OCI-LY1 (cell line): ENCODE measurements at regions not wholly inside any gene's neighbourhood (a gene's known extent, or its start where the extent isn't known, plus 50 kb on each side); places are given as distances from the start of the nearest gene placed in this dataset.

Experiments used
- H2AFZ ChIP-seq: fragments of 200-600 bp; sonication (generic), shearing (Covaris generic); 2 replicates; pipeline ENCODE4 v1.6.0; 2014; ENCODE audit warnings: antibody characterized with exemption, mild to moderate bottlenecking, low read length
- H3F3A ChIP-seq: fragments of 200-600 bp; sonication (generic), shearing (Covaris generic); 2 replicates; pipeline ENCODE4 v1.6.0; 2014; ENCODE audit warnings: mild to moderate bottlenecking, antibody characterized with exemption, low read length, moderate library complexity; ENCODE audit not compliant: insufficient read depth
- H3K27ac ChIP-seq: fragments of 200-600 bp; sonication (generic); 2 replicates; pipeline ENCODE4 v1.5.1; 2014; ENCODE audit warnings: low read length, mixed run types, mild to moderate bottlenecking, low read depth; ENCODE audit not compliant: poor library complexity, severe bottlenecking
- H3K27me3 ChIP-seq: fragments of 200-600 bp; sonication (generic); 2 replicates; pipeline ENCODE4 v1.6.0; 2014; ENCODE audit warnings: antibody characterized with exemption, mild to moderate bottlenecking, low read length, moderate library complexity; ENCODE audit not compliant: insufficient read depth
- H3K36me3 ChIP-seq: fragments of 200-600 bp; sonication (generic); 2 replicates; pipeline ENCODE4 v1.6.1; 2014; ENCODE audit warnings: mild to moderate bottlenecking, antibody characterized with exemption, low read length, moderate library complexity, mixed read lengths; ENCODE audit not compliant: insufficient read depth
- H3K4me1 ChIP-seq: fragments of 200-600 bp; sonication (generic); 2 replicates; pipeline ENCODE4 v1.5.1; 2014; ENCODE audit warnings: mild to moderate bottlenecking, low read length, moderate library complexity; ENCODE audit not compliant: insufficient read depth, severe bottlenecking
- H3K4me2 ChIP-seq: fragments of 200-600 bp; sonication (generic), shearing (Covaris generic); 2 replicates; pipeline ENCODE4 v1.6.1; 2014; ENCODE audit warnings: low read length
- H3K4me3 ChIP-seq: fragments of 200-600 bp; sonication (generic); 2 replicates; pipeline ENCODE4 v1.5.1; 2014; ENCODE audit warnings: low read length, low read depth, mild to moderate bottlenecking, mixed read lengths; ENCODE audit not compliant: poor library complexity, severe bottlenecking
- H3K79me2 ChIP-seq: fragments of 200-600 bp; shearing (Covaris generic); 2 replicates; pipeline ENCODE4 v1.6.1; 2016; ENCODE audit warnings: mixed run types, low read length, mixed read lengths; ENCODE audit not compliant: insufficient read depth
- H3K9ac ChIP-seq: fragments of 200-600 bp; sonication (generic), shearing (Covaris generic); 2 replicates; pipeline ENCODE4 v1.6.1; 2014; ENCODE audit warnings: mild to moderate bottlenecking, low read length, mixed read lengths
- H3K9me2 ChIP-seq: fragments of 200-600 bp; sonication (generic), shearing (Covaris generic); 2 replicates; pipeline ENCODE4 v1.6.1; 2014; ENCODE audit warnings: low read depth, mild to moderate bottlenecking, low read length, mixed read lengths
- H3K9me3 ChIP-seq: fragments of 200-600 bp; shearing (Covaris generic); 2 replicates; pipeline ENCODE4 v1.6.1; 2014; ENCODE audit warnings: low read length, mixed read lengths
- H4K20me1 ChIP-seq: fragments of 200-600 bp; sonication (generic), shearing (Covaris generic); 2 replicates; pipeline ENCODE4 v1.6.0; 2016; ENCODE audit warnings: mild to moderate bottlenecking, low read length; ENCODE audit not compliant: insufficient read depth
- EZH2 ChIP-seq: fragments of 200-600 bp; sonication (generic), shearing (Covaris generic); IDR thresholded peaks from 2 replicates; pipeline ENCODE4 v1.8.0; 2017; ENCODE audit warnings: borderline replicate concordance, mixed run types, mild to moderate bottlenecking, antibody characterized with exemption, low read length, moderate library complexity, mixed read lengths
- TF ChIP-seq, protein P1 (sequence below): fragments of 200-600 bp; sonication (generic), shearing (Covaris generic); IDR thresholded peaks from 2 replicates; pipeline ENCODE4 v1.5.1; 2017; ENCODE audit warnings: mild to moderate bottlenecking, antibody characterized with exemption, low read length, moderate library complexity, mixed read lengths

DNA sequence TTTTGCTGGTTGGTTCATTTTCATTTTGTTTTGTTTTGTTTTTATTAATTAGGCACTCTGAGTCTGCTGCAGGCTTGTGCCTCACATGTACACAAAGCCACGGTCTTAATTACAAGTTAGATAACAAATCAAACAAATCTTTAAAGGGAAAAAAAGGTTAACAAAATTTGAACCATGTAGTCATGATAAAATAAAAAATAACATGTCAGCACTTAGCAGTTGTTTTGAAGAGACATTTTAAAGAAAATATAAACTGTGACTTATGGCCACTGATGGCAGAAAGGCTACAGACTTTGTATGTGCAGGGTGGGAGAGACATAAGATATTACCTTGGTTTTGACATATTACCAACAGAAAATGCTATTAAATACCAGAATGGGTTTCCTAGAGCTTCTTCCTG, 1035.4 kb downstream of the TUSC7 start:
- no peak overlapping the region for H3K27ac ChIP-seq
- H3K9me3 ChIP-seq = no peaks in the 10 kb centered on the region
- no peak overlapping the region for H3K4me2 ChIP-seq
- H3K9me2 ChIP-seq = no peaks in the 10 kb centered on the region
- H4K20me1 ChIP-seq = no peaks in the 10 kb centered on the region
- H2AFZ ChIP-seq = no peak overlapping the region
- no peaks in the 10 kb centered on the region for H3K27me3 ChIP-seq
- no peaks in the 10 kb centered on the region for H3F3A ChIP-seq
- H3K9ac ChIP-seq = no peak overlapping the region
- H3K4me3 ChIP-seq = no peak overlapping the region
- H3K79me2 ChIP-seq = no peaks in the 10 kb centered on the region
- no peaks in the 10 kb centered on the region for H3K36me3 ChIP-seq
- H3K4me1 ChIP-seq = no peaks in the 10 kb centered on the region
- TF ChIP-seq, protein P1, sequence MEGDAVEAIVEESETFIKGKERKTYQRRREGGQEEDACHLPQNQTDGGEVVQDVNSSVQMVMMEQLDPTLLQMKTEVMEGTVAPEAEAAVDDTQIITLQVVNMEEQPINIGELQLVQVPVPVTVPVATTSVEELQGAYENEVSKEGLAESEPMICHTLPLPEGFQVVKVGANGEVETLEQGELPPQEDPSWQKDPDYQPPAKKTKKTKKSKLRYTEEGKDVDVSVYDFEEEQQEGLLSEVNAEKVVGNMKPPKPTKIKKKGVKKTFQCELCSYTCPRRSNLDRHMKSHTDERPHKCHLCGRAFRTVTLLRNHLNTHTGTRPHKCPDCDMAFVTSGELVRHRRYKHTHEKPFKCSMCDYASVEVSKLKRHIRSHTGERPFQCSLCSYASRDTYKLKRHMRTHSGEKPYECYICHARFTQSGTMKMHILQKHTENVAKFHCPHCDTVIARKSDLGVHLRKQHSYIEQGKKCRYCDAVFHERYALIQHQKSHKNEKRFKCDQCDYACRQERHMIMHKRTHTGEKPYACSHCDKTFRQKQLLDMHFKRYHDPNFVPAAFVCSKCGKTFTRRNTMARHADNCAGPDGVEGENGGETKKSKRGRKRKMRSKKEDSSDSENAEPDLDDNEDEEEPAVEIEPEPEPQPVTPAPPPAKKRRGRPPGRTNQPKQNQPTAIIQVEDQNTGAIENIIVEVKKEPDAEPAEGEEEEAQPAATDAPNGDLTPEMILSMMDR = no peak
- no peak for TF ChIP-seq EZH2

DNA sequence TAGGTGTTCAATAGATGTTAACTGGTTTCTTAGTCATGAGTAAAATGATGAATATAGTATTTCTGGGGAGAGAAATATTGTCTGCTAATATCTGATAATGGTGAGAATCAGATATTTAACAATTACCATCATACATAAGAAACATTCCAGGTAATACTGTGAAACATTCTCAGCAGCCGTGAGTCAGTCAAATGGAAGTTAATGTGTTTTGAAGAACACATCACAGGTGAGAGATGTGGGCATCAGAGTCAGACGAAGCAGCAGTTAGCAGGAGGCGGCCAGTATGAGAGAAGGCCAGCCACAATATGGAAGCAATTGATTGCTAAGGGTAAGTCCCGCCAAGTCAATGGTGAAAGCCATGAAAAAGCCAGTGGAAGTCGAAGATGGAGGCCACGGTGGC, 1035.9 kb downstream of the TUSC7 start:
- no peak for TF ChIP-seq EZH2
- TF ChIP-seq, protein P1 = no peak
- no peaks in the 10 kb centered on the region for H3K9me2 ChIP-seq
- no peak overlapping the region for H3K4me3 ChIP-seq
- no peak overlapping the region for H3K27ac ChIP-seq
- no peaks in the 10 kb centered on the region for H3K36me3 ChIP-seq
- no peaks in the 10 kb centered on the region for H3K79me2 ChIP-seq
- H3K4me2 ChIP-seq = no peak overlapping the region
- no peaks in the 10 kb centered on the region for H4K20me1 ChIP-seq
- H3K9me3 ChIP-seq = no peaks in the 10 kb centered on the region
- H3K4me1 ChIP-seq = no peaks in the 10 kb centered on the region
- no peaks in the 10 kb centered on the region for H3F3A ChIP-seq
- no peaks in the 10 kb centered on the region for H3K27me3 ChIP-seq
- H2AFZ ChIP-seq = no peak overlapping the region
- no peak overlapping the region for H3K9ac ChIP-seq

DNA sequence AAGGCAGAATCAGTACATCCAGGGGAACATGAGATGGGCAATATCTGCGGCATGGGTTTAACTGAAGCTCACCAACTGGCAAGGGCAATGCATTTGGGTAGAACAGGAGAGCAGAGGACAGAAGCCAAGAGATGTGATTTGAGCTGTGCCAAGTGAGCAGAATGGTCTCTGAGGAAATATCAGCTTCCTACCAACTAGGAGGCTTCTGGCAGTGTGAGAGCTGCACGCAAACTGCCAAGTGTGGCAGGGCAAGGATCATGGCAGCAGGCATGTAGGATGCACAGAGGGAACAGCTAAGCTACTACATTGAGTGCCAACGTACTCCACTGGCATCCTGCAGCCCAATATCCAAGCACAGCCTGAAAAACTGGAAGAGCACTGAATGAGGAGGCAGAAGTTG, 1036.5 kb downstream of the TUSC7 start:
- Histone ChIP-seq H3K27ac (no peak overlapping the region), H3K79me2 (no peaks in the 10 kb centered on the region), H3K9me2 (no peaks in the 10 kb centered on the region), H2AFZ (no peak overlapping the region), H3K9ac (no peak overlapping the region), H3K4me3 (no peak overlapping the region), H3K4me1 (no peaks in the 10 kb centered on the region), H3K36me3 (no peaks in the 10 kb centered on the region), H3K9me3 (no peaks in the 10 kb centered on the region), H3F3A (no peaks in the 10 kb centered on the region), H3K27me3 (no peaks in the 10 kb centered on the region), H4K20me1 (no peaks in the 10 kb centered on the region), H3K4me2 (no peak overlapping the region)
- TF ChIP-seq, protein P1 = no peak
- no peak for TF ChIP-seq EZH2
